Thymus (tissue), 11 donors: ENCODE measurements at regions not wholly inside any gene's neighbourhood (a gene's known extent, or its start where the extent isn't known, plus 50 kb on each side); places are given as distances from the start of the nearest gene placed in this dataset.

ENCODE experiments used
- DNase-seq, 9 donors: peaks; one replicate each; pipeline ENCODE4 v3.0.0-alpha.2; 2013; ENCODE audit warnings: low spot score in 9 of 9, low read depth in 6 of 9, missing footprints in 1 of 9
- H3K27ac ChIP-seq, 2 donors: one replicate each; pipeline ENCODE4 v1.5.1; 2013; ENCODE audit warnings: control low read depth in 1 of 2, low read depth in 1 of 2, low read length in 1 of 2, mild to moderate bottlenecking in 1 of 2, moderate library complexity in 1 of 2
- H3K27me3 ChIP-seq, 2 donors: one replicate each; pipeline ENCODE4 v1.5.1; 2013; ENCODE audit warnings: low read length in 1 of 2; ENCODE audit not compliant: control insufficient read depth in 2 of 2, insufficient read depth in 1 of 2
- H3K36me3 ChIP-seq, 2 donors: one replicate each; pipeline ENCODE4 v1.5.1; 2013; ENCODE audit warnings: low read length in 1 of 2, mild to moderate bottlenecking in 1 of 2, moderate library complexity in 1 of 2; ENCODE audit not compliant: control insufficient read depth in 2 of 2, insufficient read depth in 2 of 2
- H3K4me1 ChIP-seq, 2 donors: one replicate each; pipeline ENCODE4 v1.5.1; 2013; ENCODE audit warnings: low read length in 2 of 2; ENCODE audit not compliant: control insufficient read depth in 2 of 2, insufficient read depth in 2 of 2
- H3K4me3 ChIP-seq, 2 donors: one replicate each; pipeline ENCODE4 v1.5.1; 2013; ENCODE audit warnings: low read length in 2 of 2, control low read depth in 1 of 2, mild to moderate bottlenecking in 1 of 2
- H3K9me3 ChIP-seq, 2 donors: one replicate each; pipeline ENCODE4 v1.5.1; 2013; ENCODE audit warnings: low read length in 1 of 2, mild to moderate bottlenecking in 1 of 2; ENCODE audit not compliant: control insufficient read depth in 2 of 2, insufficient read depth in 1 of 2
- WGBS: extraction: QIAGEN DNeasy Blood & Tissue Kit; methylation state at CpG from one replicate; pipeline ENCODE4 v1.1.7; 2013; 5-methylcytosine and 5-hydroxymethylcytosine counted together
- donor health status: healthy.

DNA sequence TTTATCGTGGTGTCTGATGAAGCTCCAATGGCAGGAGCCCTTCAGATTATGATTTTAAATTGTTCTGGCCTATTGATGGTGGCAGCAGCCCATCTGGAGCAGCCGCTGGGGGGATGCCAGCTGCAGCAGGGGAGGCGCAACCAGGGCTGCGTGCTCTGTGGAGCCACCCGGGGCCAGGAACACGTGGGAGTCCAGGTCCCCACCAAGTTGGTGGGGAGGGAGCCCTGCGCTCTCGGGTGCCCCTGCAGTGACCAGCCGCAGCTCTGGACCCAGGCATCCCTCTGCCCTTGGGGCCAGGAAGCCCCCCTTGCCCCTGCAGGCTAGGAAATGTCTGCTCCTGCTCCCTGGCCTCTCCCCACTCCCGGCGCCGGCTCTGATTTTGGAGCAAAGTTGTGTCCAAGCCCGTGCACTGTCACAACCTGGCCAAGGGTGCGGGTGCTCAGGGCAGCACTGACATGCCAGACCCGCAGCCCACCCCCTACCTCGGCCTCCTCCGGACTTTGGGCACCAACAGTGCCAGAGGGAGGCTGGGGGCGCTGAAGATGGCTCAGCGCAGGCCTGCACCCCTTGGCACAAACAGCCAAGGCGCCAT is 147.2 kb upstream of the ADO start:
- Histone ChIP-seq H3K27ac (no peak overlapping the region), H3K27me3 (no peaks in the 10 kb centered on the region), H3K4me3 (no peak overlapping the region), H3K4me1 (no peaks in the 10 kb centered on the region), H3K36me3 (no peaks in the 10 kb centered on the region), H3K9me3 (no peaks in the 10 kb centered on the region)
- WGBS = 95% methylated on average over 20 of the region's 20 CpGs
- DNase-seq = no peak

DNA sequence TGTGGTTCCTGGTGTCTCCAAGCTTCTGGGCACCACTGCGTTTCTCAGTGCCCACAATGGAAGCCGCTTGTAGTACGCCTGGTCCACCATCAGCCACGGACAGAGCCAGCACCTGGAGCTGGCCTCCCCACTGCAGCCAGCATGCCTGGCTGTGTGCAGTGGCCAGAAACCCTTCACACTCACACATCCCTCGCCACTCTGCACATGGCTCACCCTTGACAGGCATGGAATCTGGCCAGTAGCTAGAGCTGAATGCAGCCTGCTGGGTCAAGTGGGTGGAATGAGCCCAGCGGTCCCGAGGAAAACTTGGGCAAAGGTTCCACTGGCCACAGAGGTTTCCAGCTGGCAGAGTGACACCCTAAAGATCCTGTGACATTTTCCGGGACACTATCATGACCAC is 146.0 kb upstream of the ADO start:
- Histone ChIP-seq H3K27ac (no peak overlapping the region), H3K9me3 (no peaks in the 10 kb centered on the region), H3K27me3 (no peaks in the 10 kb centered on the region), H3K36me3 (no peaks in the 10 kb centered on the region), H3K4me1 (no peaks in the 10 kb centered on the region), H3K4me3 (no peak overlapping the region)
- WGBS = 97% methylated on average over 8 of the region's 8 CpGs
- no peak for DNase-seq

DNA sequence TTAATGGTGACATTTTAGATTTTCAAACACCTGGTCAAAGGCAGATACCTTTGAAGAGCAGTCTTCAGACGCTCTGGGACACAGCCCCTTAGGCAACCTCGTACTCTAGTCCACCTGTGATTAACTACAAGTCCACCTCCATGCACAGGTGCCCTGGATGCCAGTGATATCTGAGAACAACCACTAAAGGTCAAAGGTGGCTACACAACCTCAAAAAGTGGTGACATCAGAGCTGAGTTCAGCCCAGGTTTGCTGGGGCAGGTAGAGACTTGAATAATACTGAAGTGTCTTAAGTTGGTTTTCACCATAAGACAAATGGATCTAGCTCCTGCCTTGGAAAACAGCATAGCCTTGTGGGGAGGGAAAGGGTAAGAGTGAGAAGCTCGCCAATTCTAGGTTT is 143.4 kb upstream of the ADO start:
- DNase-seq = no peak
- Histone ChIP-seq H3K36me3 (no peaks in the 10 kb centered on the region), H3K4me3 (no peak overlapping the region), H3K27ac (no peak overlapping the region), H3K4me1 (no peaks in the 10 kb centered on the region), H3K9me3 (no peaks in the 10 kb centered on the region), H3K27me3 (no peaks in the 10 kb centered on the region)
- WGBS = 93% methylated on average over 3 of the region's 3 CpGs

DNA sequence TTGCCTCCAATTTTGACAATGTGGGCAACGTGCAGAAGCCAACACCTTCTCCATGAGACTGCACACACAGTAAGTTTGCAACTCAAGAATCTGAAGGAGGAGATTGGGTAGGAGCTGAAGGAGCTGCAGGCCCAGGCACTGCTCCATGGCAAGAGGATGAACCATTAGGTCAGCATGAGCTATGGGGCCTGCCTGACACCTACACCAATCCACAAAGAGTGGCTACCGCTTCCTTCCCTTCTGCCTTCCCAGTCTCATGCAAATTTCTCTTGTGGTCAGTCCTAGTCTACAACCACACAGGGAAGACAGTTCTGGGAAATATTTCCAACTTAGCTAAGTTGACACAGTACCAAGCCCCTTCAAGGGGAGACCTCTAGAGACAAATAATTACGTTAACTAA is 142.0 kb upstream of the ADO start:
- 97% methylated on average over 3 of the region's 3 CpGs for WGBS

DNA sequence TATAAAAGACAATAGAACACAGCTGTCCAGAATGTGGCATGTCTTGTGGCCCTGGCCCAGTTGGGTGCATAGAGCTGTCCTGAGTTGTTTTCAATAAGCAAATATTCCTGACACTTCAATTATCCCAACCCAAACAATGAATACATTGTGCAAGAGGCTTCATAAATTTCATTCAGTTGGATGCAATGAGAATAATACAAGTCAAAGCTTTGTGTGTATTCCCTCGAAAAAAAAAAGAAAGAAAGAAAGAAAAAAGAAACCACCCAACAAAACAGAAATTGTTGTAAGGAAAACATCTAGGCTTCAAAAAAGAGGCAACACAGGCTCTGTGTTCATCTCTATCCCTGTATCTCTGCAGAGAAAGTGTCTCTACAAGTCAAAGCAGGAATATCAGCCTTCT is 138.7 kb upstream of the ADO start:
- no peaks in the 10 kb centered on the region for H3K36me3 ChIP-seq
- WGBS = 93% methylated on average over 1 of the region's 1 CpG
- H3K27ac ChIP-seq = no peak overlapping the region
- H3K9me3 ChIP-seq = no peaks in the 10 kb centered on the region
- H3K4me3 ChIP-seq = no peak overlapping the region
- H3K27me3 ChIP-seq = no peaks in the 10 kb centered on the region
- no peaks in the 10 kb centered on the region for H3K4me1 ChIP-seq
- no peak for DNase-seq

More for the DNA sequence above, 142.0 kb upstream of the ADO start:
- Histone ChIP-seq H3K36me3 (no peaks in the 10 kb centered on the region), H3K4me1 (no peaks in the 10 kb centered on the region), H3K9me3 (no peaks in the 10 kb centered on the region), H3K27me3 (no peaks in the 10 kb centered on the region), H3K4me3 (no peak overlapping the region), H3K27ac (no peak overlapping the region)
- no peak for DNase-seq

DNA sequence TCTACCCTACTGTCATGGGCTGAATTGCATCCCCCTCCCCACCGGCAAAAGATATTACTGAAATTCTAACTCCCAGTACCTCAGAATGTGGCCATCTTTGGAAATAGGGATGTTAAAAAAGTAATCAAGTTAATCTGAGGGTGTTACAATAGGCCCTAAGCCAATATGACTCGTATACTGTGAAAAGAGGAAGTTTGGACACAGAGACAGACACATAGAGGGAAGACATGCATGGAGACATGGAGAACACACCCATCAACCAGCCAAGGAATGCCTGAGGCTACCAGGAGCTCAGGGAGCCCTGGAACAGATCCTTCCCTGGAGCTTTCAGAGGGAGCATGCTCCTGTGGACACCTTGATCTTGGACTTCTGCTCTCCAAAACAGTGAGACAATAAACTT is 138.2 kb upstream of the ADO start:
- H3K36me3 ChIP-seq = no peaks in the 10 kb centered on the region
- H3K4me1 ChIP-seq = no peaks in the 10 kb centered on the region
- H3K9me3 ChIP-seq = no peaks in the 10 kb centered on the region
- H3K27me3 ChIP-seq = no peaks in the 10 kb centered on the region
- no peak overlapping the region for H3K4me3 ChIP-seq
- H3K27ac ChIP-seq = no peak overlapping the region
- 54% methylated on average over 2 of the region's 2 CpGs for WGBS
- no peak for DNase-seq

DNA sequence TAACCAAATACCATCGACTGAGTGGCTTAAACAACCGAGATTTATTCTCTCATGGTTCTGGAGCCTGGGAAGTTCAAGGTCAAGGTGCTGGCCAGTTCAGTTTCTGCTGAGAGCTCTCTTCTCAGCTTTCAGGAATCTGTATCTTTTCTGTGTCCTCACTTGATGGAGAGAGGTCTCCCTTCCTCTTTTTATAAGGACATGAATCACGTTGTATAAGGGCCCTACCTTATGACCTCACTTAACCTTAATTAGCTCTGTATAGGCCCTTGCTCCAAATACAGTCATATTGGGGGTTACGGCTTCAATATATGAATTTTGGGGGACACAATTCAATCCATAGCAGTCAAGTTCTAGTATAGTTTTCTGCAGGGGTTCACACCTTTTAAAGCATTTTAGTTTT is 135.2 kb upstream of the ADO start:
- H3K36me3 ChIP-seq = no peaks in the 10 kb centered on the region
- H3K9me3 ChIP-seq = no peaks in the 10 kb centered on the region
- WGBS = 75% methylated on average over 4 of the region's 4 CpGs
- no peak for DNase-seq
- H3K27ac ChIP-seq = no peak overlapping the region
- no peaks in the 10 kb centered on the region for H3K27me3 ChIP-seq
- H3K4me1 ChIP-seq = no peaks in the 10 kb centered on the region
- H3K4me3 ChIP-seq = no peak overlapping the region

- no peak overlapping the region for H3K4me3 ChIP-seq
- WGBS = 80% methylated on average over 1 of the region's 1 CpG
- no peaks in the 10 kb centered on the region for H3K4me1 ChIP-seq
- no peaks in the 10 kb centered on the region for H3K9me3 ChIP-seq
- H3K27me3 ChIP-seq = no peaks in the 10 kb centered on the region
- no peak for DNase-seq
- H3K27ac ChIP-seq = no peak overlapping the region
- H3K36me3 ChIP-seq = no peaks in the 10 kb centered on the region
Measured at GRCh38 chr10:62671104-62671503, 133.4 kb upstream of the ADO start.

- DNase-seq = peak in 6 of 9 donors; percentile 11 to 59 (median 22)
- H3K4me1 ChIP-seq = peaks cover 4 to 7% of the 10 kb centered on the region in 2 donors
- WGBS = 22% methylated on average over 8 of the region's 8 CpGs
- H3K36me3 ChIP-seq = no peaks in the 10 kb centered on the region
- H3K9me3 ChIP-seq = peaks cover 0 to 3% of the 10 kb centered on the region in 2 donors
- H3K27ac ChIP-seq = no peak overlapping the region
- H3K4me3 ChIP-seq = no peak overlapping the region
- no peaks in the 10 kb centered on the region for H3K27me3 ChIP-seq
Measured at GRCh38 chr10:62681211-62681940, 123.1 kb upstream of the ADO start.
